C4-2B (cell line): ENCODE measurements at regions not wholly inside any gene's neighbourhood (a gene's known extent, or its start where the extent isn't known, plus 50 kb on each side); places are given as distances from the start of the nearest gene placed in this dataset.

ENCODE experiments used
- H3K27ac ChIP-seq: fragments of 450-650 bp; 2 replicates; pipeline ENCODE4 v1.5.1; 2017
- ZFX ChIP-seq: fragments of 450-650 bp; IDR thresholded peaks from 2 replicates; pipeline ENCODE4 v1.6.1; 2017
- TF ChIP-seq, protein P1 (sequence below): fragments of 450-650 bp; conservative IDR thresholded peaks from 2 replicates; pipeline ENCODE4 v1.5.1; 2017; ENCODE audit warnings: mild to moderate bottlenecking

DNA sequence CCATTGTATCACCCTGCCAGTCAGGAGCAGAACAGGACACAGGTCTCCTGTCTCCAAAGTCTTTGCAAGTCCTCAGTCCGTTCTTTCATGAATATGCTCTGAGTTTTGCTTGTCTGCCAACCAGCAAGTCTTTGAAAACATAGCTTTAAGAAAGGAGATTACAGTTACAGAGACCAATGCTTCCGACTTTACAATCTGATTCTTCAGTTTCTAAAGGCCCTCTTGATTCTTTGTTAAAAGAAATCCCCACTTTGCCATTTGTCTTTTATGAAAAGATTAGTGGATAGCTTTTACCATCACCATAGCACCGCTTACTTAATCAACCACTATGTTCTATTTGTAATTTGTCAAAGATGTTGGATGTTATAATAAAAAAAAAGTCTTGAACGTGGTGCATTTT, 562.8 kb upstream of the BTBD3 start:
- TF ChIP-seq ZFX, result no peak
- TF ChIP-seq, protein P1, sequence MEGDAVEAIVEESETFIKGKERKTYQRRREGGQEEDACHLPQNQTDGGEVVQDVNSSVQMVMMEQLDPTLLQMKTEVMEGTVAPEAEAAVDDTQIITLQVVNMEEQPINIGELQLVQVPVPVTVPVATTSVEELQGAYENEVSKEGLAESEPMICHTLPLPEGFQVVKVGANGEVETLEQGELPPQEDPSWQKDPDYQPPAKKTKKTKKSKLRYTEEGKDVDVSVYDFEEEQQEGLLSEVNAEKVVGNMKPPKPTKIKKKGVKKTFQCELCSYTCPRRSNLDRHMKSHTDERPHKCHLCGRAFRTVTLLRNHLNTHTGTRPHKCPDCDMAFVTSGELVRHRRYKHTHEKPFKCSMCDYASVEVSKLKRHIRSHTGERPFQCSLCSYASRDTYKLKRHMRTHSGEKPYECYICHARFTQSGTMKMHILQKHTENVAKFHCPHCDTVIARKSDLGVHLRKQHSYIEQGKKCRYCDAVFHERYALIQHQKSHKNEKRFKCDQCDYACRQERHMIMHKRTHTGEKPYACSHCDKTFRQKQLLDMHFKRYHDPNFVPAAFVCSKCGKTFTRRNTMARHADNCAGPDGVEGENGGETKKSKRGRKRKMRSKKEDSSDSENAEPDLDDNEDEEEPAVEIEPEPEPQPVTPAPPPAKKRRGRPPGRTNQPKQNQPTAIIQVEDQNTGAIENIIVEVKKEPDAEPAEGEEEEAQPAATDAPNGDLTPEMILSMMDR, result no peak
- no peak overlapping the region for H3K27ac ChIP-seq

DNA sequence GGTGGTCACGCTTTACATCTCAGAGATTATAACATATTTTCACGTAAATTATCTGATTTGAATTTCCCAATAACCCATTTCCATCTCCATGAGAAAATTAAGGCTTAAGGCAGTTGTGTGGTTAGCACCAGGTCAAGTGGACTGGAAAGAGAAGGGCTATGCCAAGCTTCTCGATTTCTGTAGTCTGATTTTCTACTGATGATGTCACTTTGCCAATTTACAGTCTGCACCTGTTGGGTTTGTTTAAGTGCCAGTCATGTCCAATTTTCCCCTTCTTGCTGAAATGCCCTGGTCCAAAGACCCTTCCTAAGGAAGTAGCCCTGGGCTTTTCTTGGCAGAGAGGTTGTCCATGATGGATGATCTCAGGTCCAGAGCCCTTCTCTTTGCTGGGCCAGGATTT, 562.3 kb upstream of the BTBD3 start:
- H3K27ac ChIP-seq, result no peak overlapping the region
- TF ChIP-seq, protein P1, result no peak
- TF ChIP-seq ZFX, result no peak

DNA sequence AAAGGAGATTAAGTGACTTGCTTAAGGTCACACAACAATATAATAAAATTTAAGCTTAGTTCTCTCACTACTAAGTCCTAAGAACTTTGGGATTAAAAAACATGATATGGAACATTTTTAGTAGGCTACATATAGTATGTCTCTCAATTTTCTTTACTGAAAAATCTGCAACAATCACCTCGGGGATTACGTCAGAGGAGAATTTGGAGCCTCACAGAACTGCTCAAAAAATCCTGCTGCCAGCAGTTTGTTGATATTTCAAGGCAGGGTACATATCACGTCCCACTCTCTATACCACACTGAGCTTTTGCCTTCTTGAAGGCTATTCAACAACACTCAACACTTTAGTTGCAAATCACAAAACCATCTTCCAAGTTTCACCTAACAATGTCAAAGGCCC, 561.6 kb upstream of the BTBD3 start:
- no peak overlapping the region for H3K27ac ChIP-seq
- TF ChIP-seq ZFX, result no peak
- TF ChIP-seq, protein P1, result no peak

DNA sequence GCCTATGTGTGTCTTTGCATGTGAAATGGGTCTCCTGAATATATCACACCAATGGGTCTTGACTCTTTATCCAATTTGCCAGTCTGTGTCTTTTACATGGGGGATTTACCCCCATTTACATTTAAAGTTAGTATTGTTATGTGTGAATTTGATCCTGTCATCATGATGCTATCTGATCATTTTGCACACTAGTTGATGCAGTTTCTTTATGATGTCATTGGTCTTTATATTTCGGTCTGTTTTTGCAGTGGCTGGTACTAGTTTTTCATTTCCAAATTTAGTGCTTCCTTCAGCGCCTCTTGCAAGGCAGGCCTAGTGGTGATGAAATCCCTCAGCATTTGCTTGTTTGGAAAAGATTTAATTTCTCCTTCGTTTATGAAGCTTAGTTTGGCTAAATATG, 555.2 kb upstream of the BTBD3 start:
- TF ChIP-seq, protein P1, result no peak
- TF ChIP-seq ZFX, result no peak
- no peak overlapping the region for H3K27ac ChIP-seq

DNA sequence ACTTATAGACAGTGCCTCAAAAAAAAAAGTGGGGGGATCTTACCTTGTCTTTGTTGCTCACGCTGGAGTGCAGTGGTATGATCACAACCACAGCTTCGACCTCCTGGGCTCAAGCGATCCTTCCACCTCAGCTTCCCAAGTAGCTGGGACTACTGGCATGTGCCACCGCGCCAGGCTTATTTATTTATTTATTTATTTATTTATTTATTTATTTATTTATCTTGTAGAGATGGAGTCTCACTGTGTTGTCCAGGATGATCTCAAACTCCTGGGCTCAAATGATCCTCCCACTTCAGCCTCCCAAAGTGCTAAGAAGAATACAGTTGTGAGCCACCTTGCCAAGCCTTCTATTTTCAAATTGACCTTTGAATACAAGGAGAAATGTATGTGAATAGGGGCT, 553.0 kb upstream of the BTBD3 start:
- no peak overlapping the region for H3K27ac ChIP-seq
- TF ChIP-seq ZFX, result no peak
- TF ChIP-seq, protein P1, result no peak

DNA sequence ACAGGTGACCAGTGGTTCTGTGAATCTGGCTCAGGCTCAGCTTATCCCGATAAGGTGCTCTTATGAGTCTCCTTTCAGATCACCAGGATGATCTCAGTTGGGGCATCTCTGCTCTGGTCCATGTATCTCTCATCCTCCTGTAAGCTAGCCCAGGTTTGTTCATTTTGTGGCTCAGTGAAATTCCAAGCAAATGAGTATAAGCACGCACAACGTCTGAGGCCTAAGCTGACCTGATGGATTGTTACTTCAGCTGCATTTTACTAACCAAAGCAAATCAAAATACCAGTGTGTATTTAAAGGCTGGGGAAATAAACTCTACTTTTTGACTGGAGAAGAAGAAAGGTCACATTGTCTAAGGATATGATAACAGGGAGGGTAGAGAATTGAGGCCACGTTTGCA, 551.0 kb upstream of the BTBD3 start:
- H3K27ac ChIP-seq, result no peak overlapping the region
- TF ChIP-seq, protein P1, result no peak
- no peak for TF ChIP-seq ZFX

DNA sequence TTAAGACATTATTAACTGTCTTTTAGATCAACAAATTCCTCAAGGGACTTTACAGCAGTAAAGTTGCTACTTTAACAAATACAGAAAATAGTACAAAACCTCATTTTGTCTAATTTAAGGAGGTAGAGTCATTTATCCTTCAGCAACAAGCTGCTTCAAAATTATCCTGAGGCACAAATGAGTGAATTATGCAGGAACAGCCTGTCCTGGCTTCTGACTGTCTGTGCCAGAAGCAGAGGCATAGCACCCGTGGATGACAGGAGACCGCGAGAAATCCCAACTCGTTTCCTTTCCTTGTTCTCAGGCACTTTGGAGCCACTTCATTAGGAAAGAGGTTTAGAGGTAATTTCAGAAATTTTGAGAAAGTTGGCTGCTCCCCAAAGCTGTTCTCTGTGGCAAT, 549.2 kb upstream of the BTBD3 start:
- TF ChIP-seq, protein P1, result no peak
- no peak overlapping the region for H3K27ac ChIP-seq
